Fibroblast of the aortic adventitia (primary cell): ENCODE measurements at regions not wholly inside any gene's neighbourhood (a gene's known extent, or its start where the extent isn't known, plus 50 kb on each side); places are given as distances from the start of the nearest gene placed in this dataset.

Experiments used
- DNase-seq: peaks from one replicate; pipeline ENCODE4 v3.0.0-alpha.2; 2010; ENCODE audit warnings: low read depth
- H3K4me3 ChIP-seq: 2 replicates; pipeline ENCODE4 v1.5.1; 2011; ENCODE audit warnings: low read depth, mild to moderate bottlenecking, control low read depth, low read length, moderate library complexity
- TF ChIP-seq, protein P1 (sequence below): IDR thresholded peaks from 2 replicates; pipeline ENCODE4 v1.5.1; 2011; ENCODE audit warnings: mild to moderate bottlenecking, low read length, control low read depth, inconsistent platforms; ENCODE audit not compliant: insufficient read depth

DNA sequence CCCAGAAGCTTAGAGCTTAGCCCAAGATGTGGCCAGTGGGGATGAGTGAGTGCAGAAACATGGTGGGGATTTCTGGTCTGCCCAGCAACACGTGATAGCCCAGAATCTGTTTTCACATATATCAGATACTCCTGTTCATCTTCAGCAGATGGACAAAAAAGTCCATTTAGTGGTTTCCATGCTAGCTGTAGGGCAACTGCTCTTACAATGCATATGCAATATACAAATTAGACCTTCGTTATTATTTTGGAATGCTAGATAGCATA is 96.9 kb upstream of the SGIP1 start:
- H3K4me3 ChIP-seq, result no peak overlapping the region
- TF ChIP-seq, protein P1, sequence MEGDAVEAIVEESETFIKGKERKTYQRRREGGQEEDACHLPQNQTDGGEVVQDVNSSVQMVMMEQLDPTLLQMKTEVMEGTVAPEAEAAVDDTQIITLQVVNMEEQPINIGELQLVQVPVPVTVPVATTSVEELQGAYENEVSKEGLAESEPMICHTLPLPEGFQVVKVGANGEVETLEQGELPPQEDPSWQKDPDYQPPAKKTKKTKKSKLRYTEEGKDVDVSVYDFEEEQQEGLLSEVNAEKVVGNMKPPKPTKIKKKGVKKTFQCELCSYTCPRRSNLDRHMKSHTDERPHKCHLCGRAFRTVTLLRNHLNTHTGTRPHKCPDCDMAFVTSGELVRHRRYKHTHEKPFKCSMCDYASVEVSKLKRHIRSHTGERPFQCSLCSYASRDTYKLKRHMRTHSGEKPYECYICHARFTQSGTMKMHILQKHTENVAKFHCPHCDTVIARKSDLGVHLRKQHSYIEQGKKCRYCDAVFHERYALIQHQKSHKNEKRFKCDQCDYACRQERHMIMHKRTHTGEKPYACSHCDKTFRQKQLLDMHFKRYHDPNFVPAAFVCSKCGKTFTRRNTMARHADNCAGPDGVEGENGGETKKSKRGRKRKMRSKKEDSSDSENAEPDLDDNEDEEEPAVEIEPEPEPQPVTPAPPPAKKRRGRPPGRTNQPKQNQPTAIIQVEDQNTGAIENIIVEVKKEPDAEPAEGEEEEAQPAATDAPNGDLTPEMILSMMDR, result no peak

GRCh38 chr1:66438062-66438461 is 95.9 kb upstream of the SGIP1 start:
- no peak for DNase-seq
- H3K4me3 ChIP-seq, result no peak overlapping the region
- TF ChIP-seq, protein P1, result no peak

More for the DNA sequence above, 96.9 kb upstream of the SGIP1 start:
- no peak for DNase-seq

DNA sequence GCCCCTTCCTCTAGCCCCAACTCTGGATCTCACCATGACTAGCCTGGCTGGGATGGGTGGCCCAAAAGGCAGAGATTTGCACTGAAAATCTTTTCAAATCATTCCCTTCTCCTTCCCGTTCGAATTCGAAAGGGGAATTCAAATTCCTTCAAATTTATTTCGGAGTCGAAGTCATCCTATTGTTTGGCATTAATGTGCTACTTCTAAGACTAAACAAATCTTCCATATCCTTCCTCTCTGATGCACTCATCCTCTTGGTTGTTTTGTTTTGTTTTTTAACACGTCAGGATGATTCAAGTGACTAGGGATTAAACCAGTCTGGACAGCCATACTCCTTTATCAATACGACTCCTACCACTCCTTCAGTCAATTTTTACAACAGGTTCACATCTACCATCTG is 95.5 kb upstream of the SGIP1 start:
- DNase-seq, result no peak
- H3K4me3 ChIP-seq, result no peak overlapping the region
- TF ChIP-seq, protein P1, result no peak

DNA sequence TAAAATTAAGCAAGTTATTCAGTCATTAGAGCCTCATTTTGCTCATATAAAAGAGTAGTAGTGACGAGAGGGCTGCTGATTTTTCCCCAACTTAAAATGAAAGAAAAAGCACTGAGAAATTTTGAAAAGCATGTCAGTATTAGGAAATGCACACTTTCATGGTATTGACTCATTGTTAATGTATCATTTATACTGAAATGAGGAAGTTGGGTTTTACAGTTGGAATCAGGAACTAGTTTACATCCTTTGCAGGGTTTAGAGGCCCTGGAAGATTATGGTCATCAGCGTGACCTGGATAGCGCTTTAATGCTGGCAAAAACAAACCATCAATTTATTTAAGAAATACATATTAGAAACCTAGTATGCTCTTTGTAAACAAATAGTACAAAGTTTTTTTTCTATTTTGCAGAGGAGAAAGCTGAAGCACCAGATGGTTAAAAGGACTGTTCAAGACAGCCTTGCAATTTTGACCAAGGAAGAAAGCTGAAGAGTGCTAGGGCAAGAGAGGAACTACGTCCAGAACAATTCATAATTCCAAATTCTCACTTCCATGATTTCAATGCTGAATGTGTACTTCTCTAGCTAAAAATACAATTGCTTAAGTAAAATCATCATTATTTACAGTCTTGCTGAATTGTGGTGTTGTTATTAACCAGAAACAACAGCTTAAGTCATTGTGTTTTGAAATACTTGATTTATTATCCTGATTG is 94.8 kb upstream of the SGIP1 start:
- H3K4me3 ChIP-seq, result no peak overlapping the region

GRCh38 chr1:66443793-66444192 is 90.2 kb upstream of the SGIP1 start:
- DNase-seq, result no peak
- TF ChIP-seq, protein P1, result no peak

More for the DNA sequence above, 94.8 kb upstream of the SGIP1 start:
- DNase-seq, result peak; percentile 34
- TF ChIP-seq, protein P1, result no peak

DNA sequence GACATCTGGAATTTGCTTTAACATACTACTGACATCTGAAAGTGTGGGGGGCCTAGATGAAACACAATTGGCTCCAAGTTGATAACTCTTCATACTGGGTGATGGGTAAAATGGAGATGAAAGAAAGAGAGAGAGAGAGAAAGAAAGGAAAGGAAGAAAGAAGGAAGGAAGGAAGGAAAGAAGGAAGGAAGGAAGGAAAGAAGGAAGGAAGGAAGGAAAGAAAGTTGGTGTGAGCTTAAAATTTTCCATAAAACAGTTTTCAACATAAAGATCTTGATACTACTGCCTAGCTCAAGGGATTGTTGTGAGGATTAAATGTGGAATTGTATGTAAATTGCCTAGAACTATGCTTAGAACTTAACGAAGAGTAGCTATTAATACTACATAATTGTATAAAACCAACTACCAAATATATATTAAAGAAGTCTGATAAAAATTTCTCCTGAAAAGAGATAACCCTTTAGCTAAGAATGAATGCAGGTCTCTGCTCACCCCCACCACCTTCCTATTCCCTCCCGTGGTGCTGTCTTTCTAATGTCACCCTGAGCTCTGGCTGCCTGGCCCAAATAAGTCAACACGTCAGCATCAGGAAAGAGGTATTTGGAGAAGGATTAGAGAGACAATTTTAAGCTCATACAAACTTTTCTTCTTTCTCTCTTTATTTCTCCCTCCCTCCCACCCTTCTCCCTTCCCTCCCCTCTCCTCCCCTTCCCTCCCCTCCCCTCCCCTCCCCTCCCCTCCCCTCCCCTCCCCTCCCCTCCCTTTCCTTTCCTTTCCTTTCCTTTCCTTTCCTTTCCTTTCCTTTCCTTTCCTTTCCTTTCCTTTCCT is 89.3 kb upstream of the SGIP1 start:
- no peak overlapping the region for H3K4me3 ChIP-seq
- no peak for DNase-seq
- TF ChIP-seq, protein P1, result no peak

More at GRCh38 chr1:66443793-66444192, 90.2 kb upstream of the SGIP1 start:
- no peak overlapping the region for H3K4me3 ChIP-seq
